ENCODE measurements at regions not wholly inside any gene's neighbourhood (a gene's known extent, or its start where the extent isn't known, plus 50 kb on each side); places are given as distances from the start of the nearest gene placed in this dataset.

DNA sequence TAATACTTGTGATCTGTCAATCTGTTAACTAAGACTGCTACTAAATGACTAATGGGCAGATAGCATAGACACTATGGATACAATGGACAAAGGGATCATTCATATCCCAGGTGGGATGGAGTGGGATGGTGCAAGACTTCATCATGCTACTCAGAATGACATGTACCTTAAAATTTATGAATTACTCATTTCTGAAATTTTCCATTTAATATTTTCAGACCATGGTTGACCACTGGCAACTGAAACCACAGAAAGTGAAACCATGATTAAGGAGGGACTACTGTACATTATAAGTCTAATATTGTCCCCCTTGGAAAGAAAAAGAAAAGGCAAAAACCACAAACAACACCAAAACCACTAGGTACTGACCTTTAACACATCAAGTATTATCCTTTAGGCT is 247.0 kb upstream of the SYT4 start:
- TF ChIP-seq, protein P1, sequence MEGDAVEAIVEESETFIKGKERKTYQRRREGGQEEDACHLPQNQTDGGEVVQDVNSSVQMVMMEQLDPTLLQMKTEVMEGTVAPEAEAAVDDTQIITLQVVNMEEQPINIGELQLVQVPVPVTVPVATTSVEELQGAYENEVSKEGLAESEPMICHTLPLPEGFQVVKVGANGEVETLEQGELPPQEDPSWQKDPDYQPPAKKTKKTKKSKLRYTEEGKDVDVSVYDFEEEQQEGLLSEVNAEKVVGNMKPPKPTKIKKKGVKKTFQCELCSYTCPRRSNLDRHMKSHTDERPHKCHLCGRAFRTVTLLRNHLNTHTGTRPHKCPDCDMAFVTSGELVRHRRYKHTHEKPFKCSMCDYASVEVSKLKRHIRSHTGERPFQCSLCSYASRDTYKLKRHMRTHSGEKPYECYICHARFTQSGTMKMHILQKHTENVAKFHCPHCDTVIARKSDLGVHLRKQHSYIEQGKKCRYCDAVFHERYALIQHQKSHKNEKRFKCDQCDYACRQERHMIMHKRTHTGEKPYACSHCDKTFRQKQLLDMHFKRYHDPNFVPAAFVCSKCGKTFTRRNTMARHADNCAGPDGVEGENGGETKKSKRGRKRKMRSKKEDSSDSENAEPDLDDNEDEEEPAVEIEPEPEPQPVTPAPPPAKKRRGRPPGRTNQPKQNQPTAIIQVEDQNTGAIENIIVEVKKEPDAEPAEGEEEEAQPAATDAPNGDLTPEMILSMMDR (IDR thresholded peaks at IDR 0.05; ENCODE audit: unreplicated experiment), result no peak
- H3K4me3 Mint-ChIP-seq (ENCODE audit: low read depth, unreplicated experiment), result no peak overlapping the region
- no TSS peak for BruUV-seq (replicated peaks)
- no peaks in the 10 kb centered on the region for H3K36me3 Mint-ChIP-seq (ENCODE audit: insufficient read depth, unreplicated experiment)
- intact Hi-C loops (cut with micrococcal nuclease; ENCODE audit: unreplicated experiment), result no loop called here
- H3K27me3 Mint-ChIP-seq (ENCODE audit: unreplicated experiment), result no peaks in the 10 kb centered on the region
- H3K27ac Mint-ChIP-seq (ENCODE audit: unreplicated experiment), result peak overlapping the region; percentile 84
- DNase-seq, result peak; percentile 27
- H3K9me3 Mint-ChIP-seq (ENCODE audit: low read depth, unreplicated experiment), result no peaks in the 10 kb centered on the region
- peaks cover 14% of the 10 kb centered on the region for H3K4me1 Mint-ChIP-seq (ENCODE audit: low read depth, unreplicated experiment)
- CTCF ChIA-PET, result interaction anchor here (1.3 kb wide), 1 partner anchor 12 kb away, joined by 6 read pairs; no protein-coding TSS in a partner anchor

DNA sequence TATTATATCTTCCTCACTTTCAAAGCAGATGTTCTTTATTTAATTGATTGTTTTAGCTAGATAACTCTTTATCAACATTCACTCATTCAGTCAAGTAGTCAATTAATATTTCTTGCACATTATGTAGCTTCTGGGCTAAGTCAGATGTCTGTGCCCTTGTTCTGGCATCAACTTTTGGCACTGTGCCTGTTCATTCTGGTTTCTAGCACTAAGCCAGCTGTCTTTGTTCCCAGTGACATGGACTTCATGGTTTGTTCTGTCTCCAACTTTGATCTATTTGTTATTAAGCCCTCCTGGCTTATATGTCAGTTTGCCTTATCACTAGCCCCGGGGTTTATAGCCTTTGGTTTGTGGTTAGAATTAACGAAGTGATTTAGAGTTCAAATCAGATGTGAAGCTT is 247.9 kb upstream of the SYT4 start:
- Mint-ChIP-seq H3K4me1 (ENCODE audit: low read depth, unreplicated experiment) (peaks cover 14% of the 10 kb centered on the region), H3K36me3 (ENCODE audit: insufficient read depth, unreplicated experiment) (no peaks in the 10 kb centered on the region), H3K4me3 (ENCODE audit: low read depth, unreplicated experiment) (no peak overlapping the region), H3K9me3 (ENCODE audit: low read depth, unreplicated experiment) (no peaks in the 10 kb centered on the region), H3K27me3 (ENCODE audit: unreplicated experiment) (no peaks in the 10 kb centered on the region), H3K27ac (ENCODE audit: unreplicated experiment) (peak overlapping the region; percentile 66)
- CTCF ChIA-PET, result interaction anchor here (0.6 to 1.3 kb wide), 2 partner anchors 13 to 182 kb away, joined by 4 to 6 read pairs; no protein-coding TSS in a partner anchor
- no TSS peak for BruUV-seq (replicated peaks)
- TF ChIP-seq, protein P1 (IDR thresholded peaks at IDR 0.05; ENCODE audit: unreplicated experiment), result no peak
- peak; percentile 29 for DNase-seq
- intact Hi-C loops (cut with micrococcal nuclease; ENCODE audit: unreplicated experiment), result no loop called here

DNA sequence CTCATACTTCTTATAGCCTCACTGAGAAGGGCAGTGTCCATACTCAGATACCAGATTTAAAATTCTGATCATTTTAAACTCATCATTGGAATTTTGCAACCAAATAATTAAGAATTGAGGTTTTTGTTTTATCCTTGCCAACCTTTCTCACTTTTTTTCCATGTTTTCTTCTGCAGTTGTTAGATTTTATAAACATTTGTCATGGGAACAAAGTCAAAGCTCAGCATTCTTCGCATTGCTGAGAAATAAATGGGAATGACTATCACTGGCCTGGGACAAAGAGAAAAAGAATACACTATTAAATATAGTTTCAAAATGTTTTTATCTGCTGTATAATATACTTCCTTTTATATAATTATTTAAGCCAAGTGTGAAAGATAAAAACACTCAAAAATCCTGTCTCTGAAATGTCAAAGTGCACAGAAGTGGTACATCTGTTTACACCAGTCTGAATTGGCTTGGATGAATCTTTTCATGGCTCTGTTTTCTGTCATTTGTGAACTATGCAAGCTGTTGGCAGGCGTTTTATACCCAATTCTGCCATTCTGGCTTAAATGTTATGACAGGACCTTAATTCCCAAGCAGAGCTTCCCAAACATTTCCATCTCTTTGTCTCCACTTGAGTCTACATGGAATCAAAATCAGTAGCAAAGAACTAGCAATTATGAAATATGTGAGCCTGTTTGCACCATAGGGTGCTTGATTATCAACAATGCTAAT is 249.3 kb upstream of the SYT4 start:
- intact Hi-C loops (cut with micrococcal nuclease; ENCODE audit: unreplicated experiment), result no loop called here
- DNase-seq, result no peak
- Mint-ChIP-seq H3K4me3 (ENCODE audit: low read depth, unreplicated experiment) (no peak overlapping the region), H3K27me3 (ENCODE audit: unreplicated experiment) (no peaks in the 10 kb centered on the region), H3K9me3 (ENCODE audit: low read depth, unreplicated experiment) (no peaks in the 10 kb centered on the region), H3K36me3 (ENCODE audit: insufficient read depth, unreplicated experiment) (no peaks in the 10 kb centered on the region), H3K4me1 (ENCODE audit: low read depth, unreplicated experiment) (peaks cover 14% of the 10 kb centered on the region), H3K27ac (ENCODE audit: unreplicated experiment) (no peak overlapping the region)
- TF ChIP-seq, protein P1 (IDR thresholded peaks at IDR 0.05; ENCODE audit: unreplicated experiment), result no peak
- no TSS peak for BruUV-seq (replicated peaks)
- CTCF ChIA-PET, result interaction anchor here (0.6 kb wide), 1 partner anchor 1141 kb away, joined by 4 read pairs; no protein-coding TSS in a partner anchor

DNA sequence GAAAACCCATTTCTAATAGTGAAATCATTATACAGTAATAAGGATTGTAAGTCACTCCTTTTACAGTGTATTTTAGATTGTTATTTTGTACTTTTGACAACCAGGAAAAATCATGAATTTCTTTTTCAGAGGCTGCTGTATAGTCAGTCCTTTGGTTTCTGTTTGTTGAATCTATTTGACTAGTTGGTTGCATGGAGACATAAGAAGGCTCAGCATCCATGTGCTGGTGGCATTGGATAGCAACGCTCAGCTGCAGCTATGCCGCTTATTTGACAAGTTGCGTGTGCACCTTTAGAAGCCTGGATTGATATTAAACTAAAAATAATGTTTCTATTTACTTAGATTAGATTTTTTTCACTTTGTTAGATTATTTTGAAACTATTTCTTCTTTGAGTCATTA is 254.1 kb upstream of the SYT4 start:
- intact Hi-C loops (cut with micrococcal nuclease; ENCODE audit: unreplicated experiment), result no loop called here
- Mint-ChIP-seq H3K27me3 (ENCODE audit: unreplicated experiment) (no peaks in the 10 kb centered on the region), H3K4me1 (ENCODE audit: low read depth, unreplicated experiment) (peaks cover 10% of the 10 kb centered on the region), H3K9me3 (ENCODE audit: low read depth, unreplicated experiment) (peaks cover 5% of the 10 kb centered on the region), H3K4me3 (ENCODE audit: low read depth, unreplicated experiment) (no peak overlapping the region), H3K27ac (ENCODE audit: unreplicated experiment) (no peak overlapping the region), H3K36me3 (ENCODE audit: insufficient read depth, unreplicated experiment) (no peaks in the 10 kb centered on the region)
- no TSS peak for BruUV-seq (replicated peaks)
- no peak for DNase-seq
- TF ChIP-seq, protein P1 (IDR thresholded peaks at IDR 0.05; ENCODE audit: unreplicated experiment), result no peak
- CTCF ChIA-PET, result no interaction called here
